ENCODE measurements at regions not wholly inside any gene's neighbourhood (a gene's known extent, or its start where the extent isn't known, plus 50 kb on each side); places are given as distances from the start of the nearest gene placed in this dataset.

DNA sequence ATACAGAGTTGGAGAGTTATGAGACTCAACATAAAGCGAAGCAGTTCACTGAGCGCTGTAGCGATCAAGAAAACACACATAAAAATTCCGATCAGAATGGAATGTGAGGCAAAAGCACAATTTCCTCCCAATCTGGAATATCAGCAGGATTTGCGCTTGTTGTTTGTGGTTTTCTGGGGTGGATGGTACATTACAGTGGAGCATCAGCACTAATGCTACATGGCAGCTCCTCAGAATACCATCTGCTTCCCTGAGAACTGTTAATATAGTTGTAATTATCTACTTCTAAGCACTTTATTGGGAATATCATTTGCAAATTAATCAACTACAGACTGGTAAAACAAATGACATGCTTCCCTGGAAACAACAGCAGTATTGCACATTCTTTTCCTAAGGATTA is 324.1 kb upstream of the PPARGC1A start:
- no peaks in the 10 kb centered on the region for H3K36me3 Mint-ChIP-seq (ENCODE audit: low read depth)
- no peak for DNase-seq (ENCODE audit: low read depth, low spot score)
- H3K4me1 Mint-ChIP-seq, result no peaks in the 10 kb centered on the region
- H3K27me3 Mint-ChIP-seq (ENCODE audit: low read depth), result no peaks in the 10 kb centered on the region
- H3K4me3 Mint-ChIP-seq, result no peak overlapping the region
- H3K27ac Mint-ChIP-seq (ENCODE audit: unreplicated experiment), result no peak overlapping the region
- H3K9me3 Mint-ChIP-seq, result no peaks in the 10 kb centered on the region
- TF ChIP-seq, protein P1, sequence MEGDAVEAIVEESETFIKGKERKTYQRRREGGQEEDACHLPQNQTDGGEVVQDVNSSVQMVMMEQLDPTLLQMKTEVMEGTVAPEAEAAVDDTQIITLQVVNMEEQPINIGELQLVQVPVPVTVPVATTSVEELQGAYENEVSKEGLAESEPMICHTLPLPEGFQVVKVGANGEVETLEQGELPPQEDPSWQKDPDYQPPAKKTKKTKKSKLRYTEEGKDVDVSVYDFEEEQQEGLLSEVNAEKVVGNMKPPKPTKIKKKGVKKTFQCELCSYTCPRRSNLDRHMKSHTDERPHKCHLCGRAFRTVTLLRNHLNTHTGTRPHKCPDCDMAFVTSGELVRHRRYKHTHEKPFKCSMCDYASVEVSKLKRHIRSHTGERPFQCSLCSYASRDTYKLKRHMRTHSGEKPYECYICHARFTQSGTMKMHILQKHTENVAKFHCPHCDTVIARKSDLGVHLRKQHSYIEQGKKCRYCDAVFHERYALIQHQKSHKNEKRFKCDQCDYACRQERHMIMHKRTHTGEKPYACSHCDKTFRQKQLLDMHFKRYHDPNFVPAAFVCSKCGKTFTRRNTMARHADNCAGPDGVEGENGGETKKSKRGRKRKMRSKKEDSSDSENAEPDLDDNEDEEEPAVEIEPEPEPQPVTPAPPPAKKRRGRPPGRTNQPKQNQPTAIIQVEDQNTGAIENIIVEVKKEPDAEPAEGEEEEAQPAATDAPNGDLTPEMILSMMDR (conservative IDR thresholded peaks at IDR 0.05), result no peak

DNA sequence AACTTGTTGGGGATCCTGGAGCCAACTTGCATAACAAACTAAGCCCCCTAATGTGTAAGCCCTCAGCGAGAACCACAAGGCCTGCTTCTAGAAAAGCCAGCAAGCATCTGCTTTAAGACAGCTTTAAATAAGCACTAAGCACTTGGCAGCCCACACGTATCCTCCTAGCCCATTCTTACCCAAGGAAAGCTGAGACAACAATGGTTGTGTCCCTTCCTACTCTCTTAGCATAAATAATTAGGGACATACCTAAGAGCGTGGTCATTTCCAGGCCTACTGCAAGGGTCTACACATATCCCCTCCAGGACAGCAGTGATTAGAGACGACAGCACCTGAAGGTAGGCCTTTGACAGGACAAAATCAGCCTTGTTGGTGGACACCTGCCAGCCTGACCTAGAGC is 322.8 kb upstream of the PPARGC1A start:
- no peak overlapping the region for H3K4me3 Mint-ChIP-seq
- H3K4me1 Mint-ChIP-seq, result no peaks in the 10 kb centered on the region
- H3K27ac Mint-ChIP-seq (ENCODE audit: unreplicated experiment), result no peak overlapping the region
- no peak for DNase-seq (ENCODE audit: low read depth, low spot score)
- no peaks in the 10 kb centered on the region for H3K9me3 Mint-ChIP-seq
- no peaks in the 10 kb centered on the region for H3K27me3 Mint-ChIP-seq (ENCODE audit: low read depth)
- no peaks in the 10 kb centered on the region for H3K36me3 Mint-ChIP-seq (ENCODE audit: low read depth)
- TF ChIP-seq, protein P1 (conservative IDR thresholded peaks at IDR 0.05), result no peak

DNA sequence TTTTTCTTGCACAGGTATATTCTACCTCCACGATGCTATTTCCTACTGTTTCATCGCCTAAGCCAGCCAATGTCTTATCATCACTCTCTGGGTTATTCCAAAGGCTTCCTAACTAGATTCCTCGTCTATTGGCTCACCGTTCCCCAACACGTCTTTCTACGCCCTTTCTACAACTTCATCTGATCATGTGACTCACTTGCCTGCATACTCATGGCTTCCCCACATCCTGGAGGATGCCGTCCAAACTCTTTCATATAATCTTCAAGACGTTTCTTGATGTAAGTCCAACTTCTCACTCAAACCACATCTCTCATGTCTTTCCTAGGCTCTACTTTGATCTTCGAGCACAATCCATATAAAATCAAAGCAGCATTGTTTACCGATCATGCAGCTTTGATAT is 322.0 kb upstream of the PPARGC1A start:
- Mint-ChIP-seq H3K27ac (ENCODE audit: unreplicated experiment) (no peak overlapping the region), H3K4me3 (no peak overlapping the region), H3K4me1 (no peaks in the 10 kb centered on the region), H3K36me3 (ENCODE audit: low read depth) (no peaks in the 10 kb centered on the region), H3K27me3 (ENCODE audit: low read depth) (no peaks in the 10 kb centered on the region), H3K9me3 (no peaks in the 10 kb centered on the region)
- TF ChIP-seq, protein P1 (conservative IDR thresholded peaks at IDR 0.05), result no peak
- DNase-seq (ENCODE audit: low read depth, low spot score), result no peak

DNA sequence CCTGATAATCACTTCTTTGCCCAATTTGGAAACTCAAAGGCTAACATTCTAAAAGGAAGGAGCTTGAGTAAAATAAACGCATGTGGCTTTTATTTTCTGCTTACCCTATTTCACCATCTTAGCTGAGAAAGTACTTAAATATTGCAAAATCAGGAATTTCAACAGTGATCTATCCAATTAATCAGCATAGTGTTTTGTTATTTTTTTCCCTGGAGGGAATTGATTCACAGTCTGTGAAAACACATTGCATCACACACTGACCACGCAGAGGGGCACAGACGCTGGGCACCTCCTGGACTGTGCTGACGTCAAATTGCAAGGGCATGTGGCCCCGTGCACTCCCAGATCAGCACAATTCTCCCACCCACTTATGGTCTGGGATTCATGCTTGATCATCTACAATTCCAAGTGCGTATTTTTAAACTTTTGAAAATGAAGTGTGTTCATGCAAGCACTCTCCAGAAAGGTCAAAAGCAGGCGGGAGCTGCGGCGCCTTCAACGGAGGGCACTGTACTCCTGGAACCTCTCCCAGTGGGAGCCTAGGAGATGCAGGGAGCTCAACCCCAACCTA is 320.6 kb upstream of the PPARGC1A start:
- DNase-seq (ENCODE audit: low read depth, low spot score), result no peak
- no peaks in the 10 kb centered on the region for H3K27me3 Mint-ChIP-seq (ENCODE audit: low read depth)
- TF ChIP-seq, protein P1 (conservative IDR thresholded peaks at IDR 0.05), result no peak
- H3K27ac Mint-ChIP-seq (ENCODE audit: unreplicated experiment), result no peak overlapping the region
- H3K4me3 Mint-ChIP-seq, result no peak overlapping the region
- no peaks in the 10 kb centered on the region for H3K36me3 Mint-ChIP-seq (ENCODE audit: low read depth)
- no peaks in the 10 kb centered on the region for H3K9me3 Mint-ChIP-seq
- no peaks in the 10 kb centered on the region for H3K4me1 Mint-ChIP-seq

DNA sequence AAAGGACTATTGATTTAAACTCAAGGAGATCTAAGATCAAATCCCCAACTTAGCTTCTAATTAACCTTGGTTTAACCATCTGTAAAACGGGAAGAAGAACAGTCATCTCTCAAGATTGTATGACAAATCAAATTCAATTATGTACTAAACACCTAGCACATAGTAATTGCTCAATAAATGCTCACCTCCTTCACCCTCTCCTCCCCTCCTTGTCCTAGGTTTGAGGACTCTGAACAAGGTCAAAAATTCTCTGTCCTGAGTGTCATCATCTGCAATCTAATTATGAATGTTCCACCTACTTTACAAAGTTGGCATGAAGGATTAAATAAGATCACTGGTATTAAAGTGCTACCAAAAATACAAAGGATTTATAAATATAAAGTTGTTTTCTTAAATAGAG is 320.1 kb upstream of the PPARGC1A start:
- Mint-ChIP-seq H3K9me3 (no peaks in the 10 kb centered on the region), H3K4me3 (no peak overlapping the region), H3K27me3 (ENCODE audit: low read depth) (no peaks in the 10 kb centered on the region), H3K27ac (ENCODE audit: unreplicated experiment) (no peak overlapping the region), H3K4me1 (no peaks in the 10 kb centered on the region), H3K36me3 (ENCODE audit: low read depth) (no peaks in the 10 kb centered on the region)
- DNase-seq (ENCODE audit: low read depth, low spot score), result no peak
- TF ChIP-seq, protein P1 (conservative IDR thresholded peaks at IDR 0.05), result no peak

DNA sequence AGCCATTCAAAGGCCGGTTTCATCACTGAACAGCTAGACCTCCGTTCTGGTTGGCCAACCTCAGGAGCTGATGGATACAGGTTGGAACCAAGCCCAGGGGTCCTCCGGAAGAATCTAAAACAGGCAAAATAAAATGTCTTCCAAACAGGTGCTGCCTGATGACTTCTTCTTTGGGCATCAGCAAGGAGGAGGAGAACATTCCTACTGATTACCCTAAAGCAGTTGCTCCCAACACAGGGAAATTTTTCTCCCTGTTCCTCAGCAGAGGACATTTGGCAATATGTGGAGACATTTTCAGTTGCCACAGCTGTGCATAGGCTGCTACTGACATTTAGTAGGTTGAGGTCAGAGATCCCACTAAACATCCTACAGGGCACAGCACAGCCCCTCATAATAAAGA is 319.3 kb upstream of the PPARGC1A start:
- Mint-ChIP-seq H3K36me3 (ENCODE audit: low read depth) (no peaks in the 10 kb centered on the region), H3K9me3 (no peaks in the 10 kb centered on the region), H3K4me1 (no peaks in the 10 kb centered on the region)

More for the DNA sequence above, 319.3 kb upstream of the PPARGC1A start:
- Mint-ChIP-seq H3K27me3 (ENCODE audit: low read depth) (no peaks in the 10 kb centered on the region), H3K27ac (ENCODE audit: unreplicated experiment) (no peak overlapping the region), H3K4me3 (no peak overlapping the region)
- TF ChIP-seq, protein P1 (conservative IDR thresholded peaks at IDR 0.05), result no peak
- DNase-seq (ENCODE audit: low read depth, low spot score), result no peak
